Naive thymus-derived CD4-positive, alpha-beta T cell (primary cell): ENCODE measurements at regions not wholly inside any gene's neighbourhood (a gene's known extent, or its start where the extent isn't known, plus 50 kb on each side); places are given as distances from the start of the nearest gene placed in this dataset.

Experiments used
- ATAC-seq: fragments of 150-1000 bp; cut with Tn5 transposase; 2 replicates; pipeline ENCODE4 v1.10.0; 2021; ENCODE audit warnings: mild to moderate bottlenecking, moderate library complexity
- CTCF ChIA-PET: fragments of 350-600 bp; sonication (Branson Sonifier 250); formaldehyde crosslinking; loops from one replicate; lab custom pipeline; 2021; ENCODE audit warnings: antibody characterized with exemption; lab: Charles Lee
- POLR2A ChIA-PET: fragments of 350-600 bp; sonication (Branson Sonifier 250); formaldehyde crosslinking; loops from one replicate; lab custom pipeline; 2021; ENCODE audit warnings: antibody characterized with exemption, inconsistent platforms; lab: Charles Lee
- DNase-seq, 9 donors: peaks; one replicate each; pipeline versions ENCODE4 v3.0.0 to v3.0.0-alpha.2; 2020 to 2022; ENCODE audit warnings: mixed read lengths in 1 of 9
- H3K27ac ChIP-seq: one replicate; pipeline ENCODE4 v1.7.0; 2013; ENCODE audit warnings: mild to moderate bottlenecking, low read depth, low read length, moderate library complexity
- H3K27me3 ChIP-seq, 2 donors: one replicate each; pipeline ENCODE4 v1.7.0; 2013; ENCODE audit warnings: low read length in 2 of 2, mild to moderate bottlenecking in 2 of 2, moderate library complexity in 2 of 2; ENCODE audit not compliant: control insufficient read depth in 2 of 2, insufficient read depth in 2 of 2
- H3K36me3 ChIP-seq, 3 experiments: 1 replicate in 2 of 3; 2 replicates in 1 of 3; pipeline ENCODE4 v1.7.0; 2013; ENCODE audit warnings: low read length in 3 of 3, mild to moderate bottlenecking in 3 of 3, moderate library complexity in 1 of 3; ENCODE audit not compliant: insufficient read depth in 3 of 3, control insufficient read depth in 2 of 3
- H3K4me1 ChIP-seq, 2 donors: one replicate each; pipeline ENCODE4 v1.7.0; 2013; ENCODE audit warnings: low read length in 2 of 2, mild to moderate bottlenecking in 2 of 2, moderate library complexity in 1 of 2; ENCODE audit not compliant: control insufficient read depth in 2 of 2, insufficient read depth in 2 of 2
- H3K4me3 ChIP-seq: 2 replicates; pipeline ENCODE4 v1.7.0; 2013; ENCODE audit warnings: mild to moderate bottlenecking, low read length
- H3K9me3 ChIP-seq, 3 experiments: 1 replicate in 2 of 3; 2 replicates in 1 of 3; pipeline ENCODE4 v1.7.0; 2013; ENCODE audit warnings: low read length in 3 of 3; ENCODE audit not compliant: control insufficient read depth in 2 of 3
- H3K27ac Mint-ChIP-seq, 9 donors: one replicate each; pipeline ENCODE4 v1.8.0; 2020 to 2022; ENCODE audit warnings: mixed read lengths in 9 of 9, mild to moderate bottlenecking in 8 of 9, moderate library complexity in 5 of 9, inconsistent platforms in 2 of 9
- H3K27me3 Mint-ChIP-seq, 5 donors: one replicate each; pipeline ENCODE4 v1.8.0; 2021 to 2022; ENCODE audit warnings: mixed read lengths in 5 of 5, mild to moderate bottlenecking in 1 of 5
- H3K36me3 Mint-ChIP-seq, 5 donors: one replicate each; pipeline ENCODE4 v1.8.0; 2020 to 2022; ENCODE audit warnings: mixed read lengths in 5 of 5, mild to moderate bottlenecking in 3 of 5, inconsistent platforms in 1 of 5
- H3K4me1 Mint-ChIP-seq, 7 donors: one replicate each; pipeline ENCODE4 v1.8.0; 2020 to 2022; ENCODE audit warnings: mixed read lengths in 7 of 7, mild to moderate bottlenecking in 3 of 7, inconsistent platforms in 1 of 7
- H3K4me3 Mint-ChIP-seq, 10 donors: one replicate each; pipeline ENCODE4 v1.8.0; 2020 to 2022; ENCODE audit warnings: mild to moderate bottlenecking in 10 of 10, mixed read lengths in 10 of 10, moderate library complexity in 6 of 10, inconsistent platforms in 2 of 10
- H3K9me3 Mint-ChIP-seq, 11 donors: one replicate each; pipeline ENCODE4 v1.8.0; 2020 to 2022; ENCODE audit warnings: mixed read lengths in 11 of 11, mild to moderate bottlenecking in 4 of 11, inconsistent platforms in 1 of 11, moderate library complexity in 1 of 11
- intact Hi-C, 2 donors: fragments of 100-400 bp; cut with micrococcal nuclease; formaldehyde crosslinking; loops; one replicate each; pipeline ENCODE4 v1.15.1; 2023

GRCh38 chr16:86092586-86093480, 193.9 kb downstream of the IRF8 start:
- H3K27me3 ChIP-seq: no peaks in the 10 kb centered on the region
- intact Hi-C loops: no loop called here
- H3K36me3 ChIP-seq: no peaks in the 10 kb centered on the region
- no peak overlapping the region for H3K4me3 ChIP-seq
- ChIA-PET CTCF (no interaction called here), POLR2A (no interaction called here)
- no peak overlapping the region for H3K4me3 Mint-ChIP-seq
- H3K27me3 Mint-ChIP-seq: peaks cover 0 to 5% (median 0%) of the 10 kb centered on the region in 5 donors
- no peaks in the 10 kb centered on the region for H3K9me3 ChIP-seq
- H3K4me1 ChIP-seq: no peaks in the 10 kb centered on the region
- H3K36me3 Mint-ChIP-seq: no peaks in the 10 kb centered on the region
- peaks cover 0 to 18% (median 0%) of the 10 kb centered on the region in 7 donors for H3K4me1 Mint-ChIP-seq
- no peak overlapping the region for H3K27ac Mint-ChIP-seq
- ATAC-seq: no peak
- no peak overlapping the region for H3K27ac ChIP-seq
- H3K9me3 Mint-ChIP-seq: no peaks in the 10 kb centered on the region
- no peak for DNase-seq

- Mint-ChIP-seq H3K27ac (no peak overlapping the region), H3K36me3 (no peaks in the 10 kb centered on the region), H3K4me3 (no peak overlapping the region), H3K4me1 (peaks cover 0 to 13% (median 0%) of the 10 kb centered on the region in 7 donors), H3K27me3 (peaks cover 0 to 4% (median 0%) of the 10 kb centered on the region in 5 donors), H3K9me3 (no peaks in the 10 kb centered on the region)
- Histone ChIP-seq H3K4me1 (no peaks in the 10 kb centered on the region), H3K27ac (no peak overlapping the region), H3K9me3 (no peaks in the 10 kb centered on the region), H3K27me3 (no peaks in the 10 kb centered on the region), H3K4me3 (no peak overlapping the region), H3K36me3 (no peaks in the 10 kb centered on the region)
- POLR2A ChIA-PET: no interaction called here
- ATAC-seq (no peak), DNase-seq (no peak)
- CTCF ChIA-PET: no interaction called here
- intact Hi-C loops: no loop called here
Measured at GRCh38 chr16:86093801-86094750, 195.1 kb downstream of the IRF8 start.

- H3K27ac Mint-ChIP-seq: no peak overlapping the region
- Histone ChIP-seq H3K27me3 (no peaks in the 10 kb centered on the region), H3K4me3 (no peak overlapping the region), H3K4me1 (no peaks in the 10 kb centered on the region), H3K9me3 (no peaks in the 10 kb centered on the region), H3K27ac (no peak overlapping the region), H3K36me3 (no peaks in the 10 kb centered on the region)
- H3K27me3 Mint-ChIP-seq: peaks cover 0 to 7% (median under 1%) of the 10 kb centered on the region in 5 donors
- POLR2A ChIA-PET: no interaction called here
- DNase-seq: no peak
- H3K9me3 Mint-ChIP-seq: no peaks in the 10 kb centered on the region
- no peaks in the 10 kb centered on the region for H3K36me3 Mint-ChIP-seq
- no peak overlapping the region for H3K4me3 Mint-ChIP-seq
- H3K4me1 Mint-ChIP-seq: peaks cover 0 to 4% (median 0%) of the 10 kb centered on the region in 7 donors
- ATAC-seq: no peak
- intact Hi-C loops: no loop called here
- CTCF ChIA-PET: no interaction called here
Measured at GRCh38 chr16:86095131-86095752, 196.3 kb downstream of the IRF8 start.

GRCh38 chr16:86095906-86096485, 197.0 kb downstream of the IRF8 start:
- H3K4me3 Mint-ChIP-seq: no peak overlapping the region
- CTCF ChIA-PET: no interaction called here
- H3K9me3 Mint-ChIP-seq: no peaks in the 10 kb centered on the region

GRCh38 chr16:86096850-86097249, 197.9 kb downstream of the IRF8 start:
- H3K9me3 Mint-ChIP-seq: no peaks in the 10 kb centered on the region
- H3K36me3 Mint-ChIP-seq: no peaks in the 10 kb centered on the region
- Histone ChIP-seq H3K4me3 (no peak overlapping the region), H3K27me3 (no peaks in the 10 kb centered on the region), H3K36me3 (no peaks in the 10 kb centered on the region), H3K9me3 (no peaks in the 10 kb centered on the region), H3K27ac (no peak overlapping the region), H3K4me1 (no peaks in the 10 kb centered on the region)
- ChIA-PET CTCF (no interaction called here), POLR2A (no interaction called here)
- ATAC-seq (no peak), DNase-seq (no peak)
- no peak overlapping the region for H3K4me3 Mint-ChIP-seq
- intact Hi-C loops: no loop called here
- no peaks in the 10 kb centered on the region for H3K4me1 Mint-ChIP-seq
- H3K27ac Mint-ChIP-seq: no peak overlapping the region
- peaks cover 0 to 16% (median 3%) of the 10 kb centered on the region in 5 donors for H3K27me3 Mint-ChIP-seq

More at GRCh38 chr16:86095906-86096485, 197.0 kb downstream of the IRF8 start:
- Mint-ChIP-seq H3K36me3 (no peaks in the 10 kb centered on the region), H3K4me1 (no peaks in the 10 kb centered on the region), H3K27ac (no peak overlapping the region), H3K27me3 (peaks cover 0 to 10% (median 2%) of the 10 kb centered on the region in 5 donors)
- H3K9me3 ChIP-seq: no peaks in the 10 kb centered on the region
- no peaks in the 10 kb centered on the region for H3K36me3 ChIP-seq
- no peak for DNase-seq
- intact Hi-C loops: no loop called here
- no peaks in the 10 kb centered on the region for H3K27me3 ChIP-seq
- no peaks in the 10 kb centered on the region for H3K4me1 ChIP-seq
- no peak overlapping the region for H3K27ac ChIP-seq
- no peak overlapping the region for H3K4me3 ChIP-seq
- POLR2A ChIA-PET: no interaction called here
- ATAC-seq: no peak

GRCh38 chr16:86099326-86099725, 200.4 kb downstream of the IRF8 start:
- Mint-ChIP-seq H3K9me3 (peaks cover 0 to 3% (median 0%) of the 10 kb centered on the region in 11 donors), H3K4me1 (no peaks in the 10 kb centered on the region), H3K27ac (no peak overlapping the region), H3K36me3 (no peaks in the 10 kb centered on the region), H3K4me3 (no peak overlapping the region), H3K27me3 (peaks cover 3 to 17% (median 5%) of the 10 kb centered on the region in 5 donors)
- intact Hi-C loops: no loop called here
- ATAC-seq: no peak
- Histone ChIP-seq H3K36me3 (no peaks in the 10 kb centered on the region), H3K4me3 (no peak overlapping the region), H3K27me3 (no peaks in the 10 kb centered on the region), H3K27ac (no peak overlapping the region), H3K4me1 (no peaks in the 10 kb centered on the region), H3K9me3 (no peaks in the 10 kb centered on the region)
- ChIA-PET CTCF (no interaction called here), POLR2A (no interaction called here)
- DNase-seq: no peak
